Mesenchymal stem cell (in vitro differentiated cells and primary cell): ENCODE measurements at regions not wholly inside any gene's neighbourhood (a gene's known extent, or its start where the extent isn't known, plus 50 kb on each side); places are given as distances from the start of the nearest gene placed in this dataset.
A peak's percentile ranks its signal among the peaks of the same experiment; 100 is the strongest.
"Not testable (repeated sequence)": the region's sequence is repeated elsewhere in the genome, so short reads cannot be mapped to it uniquely, and the experiment has no call there.

Experiments
- DNase-seq: peaks from one replicate; pipeline ENCODE4 v3.0.0-alpha.2; 2013
- H2AFZ ChIP-seq: one replicate; pipeline ENCODE4 v1.6.1; 2013; ENCODE audit warnings: low read depth, mild to moderate bottlenecking, control low read depth, inconsistent platforms, low read length, moderate library complexity
- H2AK5ac ChIP-seq: 2 replicates; pipeline ENCODE4 v1.6.1; 2013; ENCODE audit warnings: low read length, moderate library complexity, mild to moderate bottlenecking, inconsistent platforms; ENCODE audit not compliant: severe bottlenecking
- H2BK120ac ChIP-seq: one replicate; pipeline ENCODE4 v1.6.1; 2013; ENCODE audit warnings: low read depth, mild to moderate bottlenecking, inconsistent platforms, low read length, moderate library complexity
- H2BK12ac ChIP-seq, 2 experiments: one replicate each; pipeline ENCODE4 v1.6.1; 2013; ENCODE audit warnings: inconsistent platforms in 2 of 2, low read length in 2 of 2, mild to moderate bottlenecking in 2 of 2, moderate library complexity in 2 of 2, control low read depth in 1 of 2
- H2BK15ac ChIP-seq: one replicate; pipeline ENCODE4 v1.6.1; 2013; ENCODE audit warnings: mild to moderate bottlenecking, low read depth, inconsistent platforms; ENCODE audit not compliant: poor library complexity, severe bottlenecking
- H2BK5ac ChIP-seq: 2 replicates; pipeline ENCODE4 v1.6.1; 2013; ENCODE audit warnings: low read depth, mild to moderate bottlenecking, low read length, control low read depth, inconsistent platforms; ENCODE audit not compliant: poor library complexity, severe bottlenecking
- H3K14ac ChIP-seq, 2 experiments: one replicate each; pipeline ENCODE4 v1.6.1; 2013; ENCODE audit warnings: inconsistent platforms in 2 of 2, low read length in 2 of 2, control low read depth in 1 of 2, mild to moderate bottlenecking in 1 of 2, moderate library complexity in 1 of 2
- H3K18ac ChIP-seq, 2 experiments: one replicate each; pipeline ENCODE4 v1.6.1; 2013; ENCODE audit warnings: inconsistent platforms in 2 of 2, low read length in 2 of 2, control low read depth in 1 of 2, low read depth in 1 of 2, mild to moderate bottlenecking in 1 of 2
- H3K23ac ChIP-seq, 2 experiments: one replicate each; pipeline ENCODE4 v1.6.1; 2013; ENCODE audit warnings: inconsistent platforms in 2 of 2, low read length in 2 of 2, mild to moderate bottlenecking in 2 of 2, moderate library complexity in 2 of 2, control low read depth in 1 of 2
- H3K27ac ChIP-seq: 2 replicates; pipeline ENCODE4 v1.5.1; 2013; ENCODE audit warnings: mild to moderate bottlenecking, moderate library complexity, low read length, control low read depth, inconsistent platforms; ENCODE audit not compliant: poor library complexity, severe bottlenecking
- H3K27me3 ChIP-seq, 2 experiments: 2 replicates each; pipeline versions ENCODE4 v1.6.1 to v1.7.0; 2013; ENCODE audit warnings: low read length in 2 of 2, mild to moderate bottlenecking in 2 of 2, moderate library complexity in 2 of 2, control low read depth in 1 of 2, inconsistent platforms in 1 of 2; ENCODE audit not compliant: control insufficient read depth in 1 of 2, insufficient read depth in 1 of 2
- H3K36me3 ChIP-seq, 2 experiments: 2 replicates each; pipeline versions ENCODE4 v1.6.1 to v1.7.0; 2013; ENCODE audit warnings: low read length in 2 of 2, control low read depth in 1 of 2, inconsistent platforms in 1 of 2, low read depth in 1 of 2, mild to moderate bottlenecking in 1 of 2; ENCODE audit not compliant: insufficient read depth in 2 of 2, control insufficient read depth in 1 of 2
- H3K4ac ChIP-seq, 2 experiments: one replicate each; pipeline ENCODE4 v1.6.1; 2013; ENCODE audit warnings: inconsistent platforms in 2 of 2, low read length in 2 of 2, mild to moderate bottlenecking in 2 of 2, moderate library complexity in 2 of 2, control low read depth in 1 of 2, low read depth in 1 of 2
- H3K4me1 ChIP-seq: 2 replicates; pipeline ENCODE4 v1.6.1; 2013; ENCODE audit warnings: low read depth, low read length, control low read depth; ENCODE audit not compliant: control insufficient read depth, insufficient read depth
- H3K4me2 ChIP-seq: 2 replicates; pipeline ENCODE4 v1.6.1; 2013; ENCODE audit warnings: low read length, mild to moderate bottlenecking, inconsistent platforms; ENCODE audit not compliant: poor library complexity, severe bottlenecking
- H3K4me3 ChIP-seq, 2 experiments: 2 replicates each; pipeline versions ENCODE4 v1.5.1 to v1.7.0; 2013; ENCODE audit warnings: low read length in 2 of 2, mild to moderate bottlenecking in 2 of 2, control low read depth in 1 of 2, low read depth in 1 of 2; ENCODE audit not compliant: insufficient read depth in 1 of 2
- H3K79me1 ChIP-seq: replicated peaks from 2 replicates; pipeline ENCODE4 v1.6.1; 2013; ENCODE audit warnings: mild to moderate bottlenecking, control low read depth, low read length, inconsistent platforms; ENCODE audit not compliant: poor library complexity, severe bottlenecking
- H3K9ac ChIP-seq: 2 replicates; pipeline ENCODE4 v1.7.0; 2013; ENCODE audit warnings: mild to moderate bottlenecking, low read length, moderate library complexity
- H3K9me3 ChIP-seq: 2 replicates; pipeline ENCODE4 v1.7.0; 2013; ENCODE audit warnings: mild to moderate bottlenecking, low read length; ENCODE audit not compliant: control insufficient read depth
- H4K8ac ChIP-seq: one replicate; pipeline ENCODE4 v1.6.1; 2013; ENCODE audit warnings: inconsistent platforms, mild to moderate bottlenecking, low read length, moderate library complexity
- H4K91ac ChIP-seq: one replicate; pipeline ENCODE4 v1.6.1; 2013; ENCODE audit warnings: mild to moderate bottlenecking, low read length, inconsistent platforms
- WGBS: methylation state at CpG from one replicate; pipeline ENCODE4 v1.1.7; 2013; ENCODE audit warnings: mixed read lengths; 5-methylcytosine and 5-hydroxymethylcytosine counted together

DNA sequence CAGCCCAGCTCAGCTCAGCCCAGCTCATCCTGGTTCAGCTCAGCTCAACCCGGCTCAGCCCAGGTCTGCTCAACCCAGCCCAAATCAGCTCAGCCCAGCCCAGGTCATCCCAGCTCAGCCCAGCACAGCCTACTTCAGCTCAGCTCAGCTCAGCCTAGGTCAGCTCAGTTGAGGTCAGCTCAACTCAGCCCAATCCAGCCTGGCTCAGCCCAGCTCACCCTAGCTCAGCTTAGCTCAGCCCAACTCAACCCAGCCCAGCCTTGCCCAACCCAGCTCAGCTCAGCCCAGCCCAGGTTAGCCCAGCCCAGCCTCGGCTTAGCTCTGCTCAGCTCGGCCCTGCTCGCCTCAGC lies 332.3 kb downstream of the TMEM121 start:
- Histone ChIP-seq H3K9me3 (no peaks in the 10 kb centered on the region), H3K14ac (no peak overlapping the region), H4K8ac (no peak overlapping the region), H3K79me1 (no peaks in the 10 kb centered on the region), H2BK15ac (no peak overlapping the region), H3K9ac (no peak overlapping the region), H2BK12ac (no peak overlapping the region), H3K4ac (no peak overlapping the region), H3K4me2 (no peak overlapping the region), H2AK5ac (no peak overlapping the region), H4K91ac (peak overlapping the region; percentile 56), H3K4me1 (peaks cover 3% of the 10 kb centered on the region), H2BK5ac (no peak overlapping the region), H2BK120ac (no peak overlapping the region), H3K27me3 (no peaks in the 10 kb centered on the region), H3K4me3 (peak overlapping the region in 1 of 2 experiments; percentile 20), H3K23ac (no peak overlapping the region), H3K36me3 (no peaks in the 10 kb centered on the region), H2AFZ (no peak overlapping the region), H3K18ac (no peak overlapping the region), H3K27ac (no peak overlapping the region)
- WGBS, result 58% methylated on average over 4 of the region's 4 CpGs
- no peak for DNase-seq

DNA sequence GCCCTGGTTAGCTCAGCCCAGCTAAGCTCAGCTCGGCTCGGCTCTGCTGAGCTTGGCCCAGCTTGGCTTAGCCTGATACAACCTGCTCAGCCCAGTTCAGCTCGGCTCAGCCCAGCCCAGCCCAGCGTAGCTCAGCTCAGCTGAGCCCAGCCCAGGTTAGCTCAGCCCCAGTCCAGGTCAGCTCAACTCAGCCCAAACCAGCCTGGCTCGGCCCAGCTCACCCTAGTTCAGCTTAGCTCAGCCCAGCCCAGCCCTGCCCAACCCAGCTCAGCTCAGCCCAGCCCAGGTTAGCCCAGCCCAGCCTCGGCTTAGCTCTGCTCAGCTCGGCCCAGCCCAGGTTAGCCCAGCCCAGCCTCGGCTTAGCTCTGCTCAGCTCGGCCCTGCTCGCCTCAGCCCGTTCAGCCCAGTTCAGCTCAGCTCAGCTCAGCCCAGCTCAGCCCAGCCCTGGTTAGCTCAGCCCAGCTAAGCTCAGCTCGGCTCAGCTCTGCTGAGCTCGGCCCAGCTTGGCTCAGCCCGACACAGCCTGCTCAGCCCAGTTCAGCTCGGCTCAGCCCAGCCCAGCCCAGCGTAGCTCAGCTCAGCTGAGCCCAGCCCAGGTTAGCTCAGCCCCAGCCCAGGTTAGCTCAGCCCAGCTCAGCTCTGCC lies 332.8 kb downstream of the TMEM121 start:
- not testable (repeated sequence) for H2AK5ac ChIP-seq, DNase-seq, H3K79me1 ChIP-seq, H3K4me1 ChIP-seq, H2BK5ac ChIP-seq, H3K14ac ChIP-seq, H3K27me3 ChIP-seq, H3K4me3 ChIP-seq, H3K23ac ChIP-seq, H3K27ac ChIP-seq, H3K9me3 ChIP-seq, H2BK12ac ChIP-seq, H3K4ac ChIP-seq, H2BK15ac ChIP-seq, H3K4me2 ChIP-seq, H3K18ac ChIP-seq, H2AFZ ChIP-seq, H3K36me3 ChIP-seq, H2BK120ac ChIP-seq, H3K9ac ChIP-seq, H4K91ac ChIP-seq, H4K8ac ChIP-seq
- 73% methylated on average over 15 of the region's 16 CpGs for WGBS

DNA sequence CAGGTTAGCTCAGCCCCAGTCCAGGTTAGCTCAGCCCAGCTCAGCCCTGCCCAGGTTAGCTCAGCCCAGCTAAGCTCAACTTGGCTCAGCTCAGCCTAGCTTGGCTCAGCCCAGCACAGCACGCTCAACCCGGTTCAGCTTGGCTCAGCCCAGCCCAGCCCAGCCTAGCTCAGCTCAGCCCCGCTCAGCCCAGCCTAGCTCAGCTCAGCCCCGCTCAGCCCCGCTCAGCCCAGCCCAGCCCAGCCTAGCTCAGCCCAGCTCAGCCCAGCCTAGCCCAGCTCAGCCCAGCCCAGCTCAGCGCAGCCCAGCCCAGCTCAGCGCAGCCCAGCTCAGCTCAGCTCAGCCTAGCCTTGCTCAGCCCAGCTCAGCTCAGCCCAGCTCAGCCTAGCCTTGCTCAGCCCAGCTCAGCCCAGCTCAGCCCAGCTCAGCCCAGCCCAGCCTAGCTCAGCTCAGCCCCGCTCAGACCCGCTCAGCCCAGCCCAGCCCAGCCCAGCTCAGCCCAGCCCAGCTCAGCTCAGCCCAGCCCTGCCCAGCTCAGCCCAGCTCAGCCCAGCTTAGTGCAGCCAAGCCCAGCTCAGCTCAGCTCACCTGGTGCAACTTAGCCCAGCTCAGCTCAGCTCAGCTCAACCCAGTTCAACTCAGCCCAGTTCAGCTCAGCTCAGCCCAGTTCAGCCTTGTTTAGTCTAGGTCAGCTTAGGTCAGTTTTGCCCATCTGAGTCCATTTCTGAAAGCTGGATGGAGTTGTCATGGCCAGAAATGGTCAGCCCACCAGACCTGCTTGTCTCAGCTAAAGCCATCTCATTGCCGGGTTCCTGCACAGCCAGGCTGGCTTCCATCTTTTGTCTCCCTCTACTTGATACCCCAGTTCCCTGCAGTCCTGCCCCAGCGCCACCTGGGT lies 333.6 kb downstream of the TMEM121 start:
- no peak for DNase-seq
- H2AK5ac ChIP-seq, result no peak overlapping the region
- 75% methylated on average over 10 of the region's 11 CpGs for WGBS

More for the DNA sequence above, 333.6 kb downstream of the TMEM121 start:
- no peaks in the 10 kb centered on the region for H3K9me3 ChIP-seq
- no peak overlapping the region for H3K23ac ChIP-seq
- H3K4me1 ChIP-seq, result peaks cover 3% of the 10 kb centered on the region
- no peaks in the 10 kb centered on the region for H3K27me3 ChIP-seq
- no peak overlapping the region for H3K4ac ChIP-seq
- no peak overlapping the region for H2BK15ac ChIP-seq
- H3K27ac ChIP-seq, result no peak overlapping the region
- H4K8ac ChIP-seq, result no peak overlapping the region
- no peak overlapping the region for H3K18ac ChIP-seq
- H2BK5ac ChIP-seq, result no peak overlapping the region
- H2BK12ac ChIP-seq, result no peak overlapping the region
- no peak overlapping the region for H3K14ac ChIP-seq
- H2BK120ac ChIP-seq, result no peak overlapping the region
- H3K4me3 ChIP-seq, result no peak overlapping the region
- no peak overlapping the region for H3K4me2 ChIP-seq
- no peak overlapping the region for H2AFZ ChIP-seq
- H4K91ac ChIP-seq, result no peak overlapping the region
- H3K9ac ChIP-seq, result no peak overlapping the region
- no peaks in the 10 kb centered on the region for H3K36me3 ChIP-seq
- H3K79me1 ChIP-seq, result no peaks in the 10 kb centered on the region
